RWPE1 (cell line): ENCODE measurements at regions not wholly inside any gene's neighbourhood (a gene's known extent, or its start where the extent isn't known, plus 50 kb on each side); places are given as distances from the start of the nearest gene placed in this dataset.

Experiments used
- CTCF ChIA-PET: fragments of 350-600 bp; sonication (Branson Sonifier 250); formaldehyde crosslinking; extraction: SDS; loops from one replicate; lab custom pipeline; 2021; lab: Yijun Ruan, JAX
- POLR2A ChIA-PET: fragments of 400-600 bp; formaldehyde crosslinking; extraction: SDS; loops from one replicate; lab custom pipeline; 2020; ENCODE audit warnings: antibody characterized with exemption; ENCODE audit not compliant: low non-redundant PET; lab: Yijun Ruan, JAX
- DNase-seq: peaks from one replicate; pipeline ENCODE4 v3.0.0; 2012; ENCODE audit warnings: low spot score
- H3K27ac ChIP-seq: fragments of 450-650 bp; 2 replicates; pipeline ENCODE4 v1.5.1; 2017
- CTCF ChIP-seq: fragments of 450-650 bp; conservative IDR thresholded peaks from 2 replicates; pipeline ENCODE4 v1.5.1; 2017; ENCODE audit warnings: low read depth, mild to moderate bottlenecking

GRCh38 chr3:23111286-23111685 lies 91.8 kb upstream of the UBE2E2 start:
- DNase-seq, result no peak
- H3K27ac ChIP-seq, result no peak overlapping the region
- no peak for TF ChIP-seq CTCF
- ChIA-PET CTCF (no interaction called here), POLR2A (no interaction called here)

GRCh38 chr3:23111797-23112196 lies 91.3 kb upstream of the UBE2E2 start:
- POLR2A ChIA-PET, result no interaction called here
- no peak for DNase-seq
- H3K27ac ChIP-seq, result no peak overlapping the region
- no peak for TF ChIP-seq CTCF
- CTCF ChIA-PET, result no interaction called here

- CTCF ChIA-PET, result no interaction called here
- POLR2A ChIA-PET, result no interaction called here
- no peak for TF ChIP-seq CTCF
- H3K27ac ChIP-seq, result peak overlapping the region; percentile 57
- DNase-seq, result peak; percentile 5
Observed at GRCh38 chr3:23112491-23112890, 90.6 kb upstream of the UBE2E2 start.

- DNase-seq, result peak; percentile 66
- peak overlapping the region; percentile 84 for H3K27ac ChIP-seq
- ChIA-PET CTCF (no interaction called here), POLR2A (no interaction called here)
- TF ChIP-seq CTCF, result no peak
Observed at GRCh38 chr3:23113455-23114171, 89.5 kb upstream of the UBE2E2 start.

GRCh38 chr3:23114432-23114831 lies 88.7 kb upstream of the UBE2E2 start:
- POLR2A ChIA-PET, result no interaction called here

GRCh38 chr3:23115171-23115877 lies 87.8 kb upstream of the UBE2E2 start:
- no peak for DNase-seq
- ChIA-PET CTCF (no interaction called here), POLR2A (no interaction called here)
- no peak for TF ChIP-seq CTCF
- H3K27ac ChIP-seq, result no peak overlapping the region

More at GRCh38 chr3:23114432-23114831, 88.7 kb upstream of the UBE2E2 start:
- DNase-seq, result no peak
- CTCF ChIA-PET, result no interaction called here
- H3K27ac ChIP-seq, result no peak overlapping the region
- TF ChIP-seq CTCF, result no peak
